Effector memory CD8-positive, alpha-beta T cell (primary cell): ENCODE measurements at regions not wholly inside any gene's neighbourhood (a gene's known extent, or its start where the extent isn't known, plus 50 kb on each side); places are given as distances from the start of the nearest gene placed in this dataset.
A peak's percentile ranks its signal among the peaks of the same experiment; 100 is the strongest.

Experiments used
- ATAC-seq: fragments of 150-1000 bp; cut with Tn5 transposase; replicated peaks from 2 replicates; pipeline ENCODE4 v1.10.0; 2021; ENCODE audit warnings: mild to moderate bottlenecking, moderate library complexity
- DNase-seq, 3 experiments: peaks; one replicate each; pipeline ENCODE4 v3.0.0; 2021
- H3K27ac Mint-ChIP-seq, 2 donors: one replicate each; pipeline ENCODE4 v1.8.0; 2022; ENCODE audit warnings: mild to moderate bottlenecking in 2 of 2, mixed read lengths in 2 of 2, moderate library complexity in 2 of 2
- H3K27me3 Mint-ChIP-seq, 2 donors: one replicate each; pipeline ENCODE4 v1.8.0; 2022; ENCODE audit warnings: mixed read lengths in 2 of 2
- H3K36me3 Mint-ChIP-seq: one replicate; pipeline ENCODE4 v1.8.0; 2022; ENCODE audit warnings: mild to moderate bottlenecking, moderate library complexity, mixed read lengths; ENCODE audit not compliant: insufficient read depth
- H3K4me1 Mint-ChIP-seq, 2 donors: one replicate each; pipeline ENCODE4 v1.8.0; 2022; ENCODE audit warnings: low read depth in 2 of 2, mixed read lengths in 2 of 2
- H3K4me3 Mint-ChIP-seq, 2 donors: one replicate each; pipeline ENCODE4 v1.8.0; 2022; ENCODE audit warnings: mild to moderate bottlenecking in 2 of 2, mixed read lengths in 2 of 2, moderate library complexity in 2 of 2
- H3K9me3 Mint-ChIP-seq, 2 donors: one replicate each; pipeline ENCODE4 v1.8.0; 2022; ENCODE audit warnings: mixed read lengths in 2 of 2

DNA sequence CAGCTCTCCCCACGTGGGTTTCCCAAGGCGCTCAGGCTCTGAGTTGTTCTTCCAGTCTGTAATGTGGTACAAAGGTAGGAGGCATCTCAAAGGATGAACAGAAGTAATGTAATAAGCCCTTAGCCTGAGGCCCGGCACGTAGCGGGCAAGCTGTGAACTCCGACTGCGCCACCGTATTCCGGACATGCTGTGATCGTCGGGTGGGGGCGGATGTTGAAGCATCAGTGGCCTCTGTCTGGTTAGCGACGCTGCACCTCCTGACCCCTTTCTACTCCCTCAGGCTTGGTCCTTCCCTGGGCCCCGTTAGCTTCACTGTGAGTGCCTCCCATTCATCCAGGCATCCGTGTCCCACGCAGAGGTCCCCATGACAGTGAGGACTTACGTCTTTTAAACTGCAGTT is 151.7 kb downstream of the ERMARD start:
- ATAC-seq (no peak), DNase-seq (no peak)
- Mint-ChIP-seq H3K27ac (peak overlapping the region in 1 of 2 donors; percentile 55), H3K4me1 (peaks cover 0 to 4% of the 10 kb centered on the region in 2 donors), H3K9me3 (peaks cover 5 to 17% of the 10 kb centered on the region in 2 donors), H3K4me3 (no peak overlapping the region), H3K36me3 (no peaks in the 10 kb centered on the region), H3K27me3 (peaks cover 10 to 46% of the 10 kb centered on the region in 2 donors)

DNA sequence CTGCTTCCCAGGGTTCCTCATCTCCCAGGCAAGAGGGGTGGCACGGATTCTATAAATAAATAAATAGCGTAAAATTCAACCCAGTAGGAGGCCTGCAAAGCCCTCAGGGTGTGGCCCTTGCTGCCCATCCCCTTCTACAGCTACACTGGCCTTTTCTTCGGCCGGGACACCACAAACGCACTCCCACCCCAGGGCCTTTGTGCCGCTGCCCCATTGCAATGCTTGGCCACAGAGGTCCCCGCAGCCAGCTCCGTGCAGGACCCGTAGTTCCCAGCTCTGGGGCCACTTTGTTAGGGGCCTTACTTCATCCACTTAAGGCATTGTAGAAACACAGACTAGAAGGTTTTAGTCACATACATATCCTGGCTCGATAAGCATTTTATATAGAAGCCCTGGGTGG is 151.2 kb downstream of the ERMARD start:
- no peaks in the 10 kb centered on the region for H3K36me3 Mint-ChIP-seq
- H3K27me3 Mint-ChIP-seq, result peaks cover 15 to 46% of the 10 kb centered on the region in 2 donors
- H3K4me1 Mint-ChIP-seq, result peaks cover 0 to 4% of the 10 kb centered on the region in 2 donors
- no peak overlapping the region for H3K4me3 Mint-ChIP-seq
- ATAC-seq (no peak), DNase-seq (no peak)
- no peak overlapping the region for H3K27ac Mint-ChIP-seq
- peaks cover 5 to 17% of the 10 kb centered on the region in 2 donors for H3K9me3 Mint-ChIP-seq

DNA sequence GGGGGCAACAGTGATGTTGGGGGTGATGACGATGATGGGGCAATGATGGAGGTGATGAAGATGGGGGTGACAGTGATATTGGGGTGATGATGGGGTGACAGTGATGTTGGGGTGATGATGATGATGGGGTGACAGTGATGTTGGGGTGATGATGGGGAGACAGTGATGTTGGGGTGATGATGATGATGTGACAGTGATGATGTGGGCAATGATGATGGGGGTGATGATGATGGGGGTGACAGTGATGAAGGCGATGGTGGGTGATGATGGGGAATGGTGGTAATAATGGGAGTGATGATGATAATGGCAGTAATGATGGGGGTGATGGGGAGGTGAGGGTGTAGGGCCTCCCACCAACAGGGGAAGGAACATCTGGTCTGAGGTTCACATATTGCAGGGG is 150.6 kb downstream of the ERMARD start:
- H3K36me3 Mint-ChIP-seq, result no peaks in the 10 kb centered on the region
- no peak for DNase-seq
- H3K4me1 Mint-ChIP-seq, result peaks cover 0 to 4% of the 10 kb centered on the region in 2 donors
- no peak overlapping the region for H3K27ac Mint-ChIP-seq
- no peak for ATAC-seq
- no peak overlapping the region for H3K4me3 Mint-ChIP-seq
- peaks cover 20 to 46% of the 10 kb centered on the region in 2 donors for H3K27me3 Mint-ChIP-seq
- H3K9me3 Mint-ChIP-seq, result peaks cover 5 to 17% of the 10 kb centered on the region in 2 donors

DNA sequence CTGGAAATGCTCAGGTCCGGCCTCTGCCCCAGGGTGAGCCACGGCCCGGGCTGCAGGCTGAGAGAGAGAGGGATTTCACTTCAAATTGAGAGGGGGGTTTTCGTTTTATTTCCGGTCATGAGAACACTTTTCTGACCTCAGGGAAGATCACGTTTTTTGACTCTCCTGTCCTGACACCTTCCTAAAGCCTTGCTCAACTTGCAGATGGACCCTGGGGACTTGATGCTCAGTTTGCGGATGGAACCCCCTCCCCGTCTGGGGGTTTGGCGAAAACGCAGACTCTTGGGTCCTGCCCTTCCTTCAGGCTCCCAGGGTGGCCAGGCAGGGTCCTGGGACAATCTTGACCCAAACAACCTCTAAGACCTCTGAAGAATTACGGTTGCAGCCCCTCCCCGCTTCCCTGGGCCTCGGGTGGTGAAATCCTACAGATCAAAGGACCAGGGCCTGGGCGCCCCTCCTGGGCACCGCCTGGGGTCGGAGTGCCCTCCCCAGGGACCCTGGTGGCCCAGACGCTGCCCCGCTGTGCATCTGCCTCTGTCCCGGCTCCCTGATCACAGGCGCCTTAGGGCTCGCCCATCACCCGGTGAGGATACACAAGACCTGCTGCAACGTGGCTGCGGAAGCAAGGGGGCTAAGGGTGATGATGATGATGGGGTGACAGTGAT is 148.2 kb downstream of the ERMARD start:
- no peak for ATAC-seq
- Mint-ChIP-seq H3K4me3 (no peak overlapping the region), H3K27ac (no peak overlapping the region), H3K9me3 (peaks cover 5 to 17% of the 10 kb centered on the region in 2 donors), H3K27me3 (peaks cover 15 to 33% of the 10 kb centered on the region in 2 donors), H3K36me3 (no peaks in the 10 kb centered on the region), H3K4me1 (no peaks in the 10 kb centered on the region)
- DNase-seq, result no peak

GRCh38 chr6:169898788-169899480 is 147.5 kb downstream of the ERMARD start:
- ATAC-seq, result no peak
- H3K4me1 Mint-ChIP-seq, result no peaks in the 10 kb centered on the region
- peaks cover 15 to 26% of the 10 kb centered on the region in 2 donors for H3K27me3 Mint-ChIP-seq
- no peak overlapping the region for H3K27ac Mint-ChIP-seq
- no peak for DNase-seq
- peaks cover 5 to 17% of the 10 kb centered on the region in 2 donors for H3K9me3 Mint-ChIP-seq
- H3K36me3 Mint-ChIP-seq, result no peaks in the 10 kb centered on the region
- no peak overlapping the region for H3K4me3 Mint-ChIP-seq

GRCh38 chr6:169897601-169898358 is 146.4 kb downstream of the ERMARD start:
- no peaks in the 10 kb centered on the region for H3K4me1 Mint-ChIP-seq
- peaks cover 6 to 17% of the 10 kb centered on the region in 2 donors for H3K9me3 Mint-ChIP-seq
- no peak overlapping the region for H3K27ac Mint-ChIP-seq
- H3K4me3 Mint-ChIP-seq, result no peak overlapping the region
- ATAC-seq (no peak), DNase-seq (no peak)
- no peaks in the 10 kb centered on the region for H3K36me3 Mint-ChIP-seq
- H3K27me3 Mint-ChIP-seq, result peaks cover 15 to 20% of the 10 kb centered on the region in 2 donors

DNA sequence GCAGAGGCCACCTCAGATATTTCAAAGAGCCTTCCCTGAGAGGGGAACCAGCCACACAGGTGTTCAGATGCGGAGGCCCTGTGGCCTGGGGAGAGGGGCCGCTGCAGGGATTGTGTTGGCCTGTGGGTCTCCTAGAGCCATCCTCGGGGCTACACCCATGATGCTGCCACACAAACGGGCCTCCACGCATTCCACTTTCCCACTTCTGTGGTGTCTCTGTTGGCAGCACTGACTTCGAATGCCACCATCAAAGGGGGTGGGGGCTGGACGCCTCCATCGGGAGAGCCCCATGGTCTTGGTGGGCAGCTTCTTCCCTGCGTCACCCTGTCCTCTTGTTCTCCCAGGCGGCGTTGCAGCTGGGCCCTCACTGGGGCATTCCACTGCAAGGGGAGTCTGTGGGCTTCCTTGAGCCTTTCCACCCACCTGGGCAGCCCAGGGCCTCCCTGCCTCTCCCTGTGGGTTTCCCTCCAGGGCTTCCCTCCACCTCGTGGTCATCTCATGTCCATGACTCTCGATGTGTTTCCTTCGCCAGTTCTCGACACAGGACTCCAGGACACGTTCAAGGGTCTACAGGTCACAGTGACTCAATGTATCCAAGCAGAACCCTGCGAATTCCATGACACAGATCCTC is 145.5 kb downstream of the ERMARD start:
- Mint-ChIP-seq H3K36me3 (no peaks in the 10 kb centered on the region), H3K9me3 (peaks cover 5 to 12% of the 10 kb centered on the region in 2 donors), H3K27me3 (peaks cover 15 to 20% of the 10 kb centered on the region in 2 donors), H3K27ac (no peak overlapping the region), H3K4me1 (no peaks in the 10 kb centered on the region), H3K4me3 (no peak overlapping the region)
- DNase-seq (no peak), ATAC-seq (no peak)

- Mint-ChIP-seq H3K27ac (no peak overlapping the region), H3K9me3 (peaks cover 1 to 4% of the 10 kb centered on the region in 2 donors), H3K36me3 (no peaks in the 10 kb centered on the region), H3K4me3 (no peak overlapping the region), H3K27me3 (peaks cover 15 to 20% of the 10 kb centered on the region in 2 donors), H3K4me1 (no peaks in the 10 kb centered on the region)
- ATAC-seq (no peak), DNase-seq (no peak)
Measured at GRCh38 chr6:169895926-169896761, 144.7 kb downstream of the ERMARD start.

DNA sequence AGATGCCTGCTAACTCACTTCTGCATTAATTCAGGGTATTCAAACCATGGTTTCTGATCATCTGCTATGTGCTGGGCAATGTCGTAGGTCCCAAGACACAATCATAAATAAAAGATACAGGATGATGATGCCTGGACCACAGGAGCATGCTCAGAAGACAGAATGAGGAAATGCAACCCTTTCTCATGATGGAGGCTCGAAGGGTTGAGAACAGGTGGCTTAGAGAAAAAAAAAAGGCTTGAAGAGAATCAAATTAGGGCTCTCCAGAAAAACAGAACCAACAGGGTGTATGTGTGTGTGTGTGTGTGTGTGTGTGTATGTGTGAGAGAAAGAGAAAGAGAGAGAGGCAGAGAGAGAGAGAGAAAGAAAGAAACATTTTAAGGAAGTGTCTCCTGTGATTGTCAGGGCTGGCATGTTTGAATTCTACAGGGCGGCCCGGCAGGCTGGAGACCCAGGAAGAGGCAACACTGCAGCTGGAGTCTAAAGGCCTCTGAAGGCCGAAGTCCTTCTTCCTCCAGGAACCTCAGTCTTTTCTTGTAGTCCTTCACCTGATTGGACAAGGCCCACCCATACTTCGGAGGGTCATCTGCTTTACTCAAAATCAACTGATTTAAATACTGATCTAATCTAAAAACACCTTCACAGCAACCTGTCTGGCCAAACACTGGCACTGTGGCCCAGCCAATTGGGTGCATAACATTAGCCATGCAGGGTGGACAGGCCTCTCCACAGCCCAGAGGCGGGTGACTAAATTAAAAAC is 143.8 kb downstream of the ERMARD start:
- no peaks in the 10 kb centered on the region for H3K4me1 Mint-ChIP-seq

GRCh38 chr6:169894377-169894960 is 143.0 kb downstream of the ERMARD start:
- H3K9me3 Mint-ChIP-seq, result peaks cover 0 to 1% of the 10 kb centered on the region in 2 donors
- H3K36me3 Mint-ChIP-seq, result no peaks in the 10 kb centered on the region
- no peak for ATAC-seq
- no peak overlapping the region for H3K4me3 Mint-ChIP-seq
- H3K4me1 Mint-ChIP-seq, result no peaks in the 10 kb centered on the region
- H3K27me3 Mint-ChIP-seq, result peaks cover 15 to 22% of the 10 kb centered on the region in 2 donors
- DNase-seq, result no peak
- H3K27ac Mint-ChIP-seq, result no peak overlapping the region

More for the DNA sequence above, 143.8 kb downstream of the ERMARD start:
- DNase-seq, result no peak
- H3K27me3 Mint-ChIP-seq, result peaks cover 15 to 20% of the 10 kb centered on the region in 2 donors
- ATAC-seq, result no peak
- H3K36me3 Mint-ChIP-seq, result no peaks in the 10 kb centered on the region
- no peak overlapping the region for H3K4me3 Mint-ChIP-seq
- H3K9me3 Mint-ChIP-seq, result peaks cover 0 to 1% of the 10 kb centered on the region in 2 donors
- H3K27ac Mint-ChIP-seq, result no peak overlapping the region

GRCh38 chr6:169893624-169894023 is 142.2 kb downstream of the ERMARD start:
- ATAC-seq (no peak), DNase-seq (no peak)
- no peak overlapping the region for H3K27ac Mint-ChIP-seq
- no peaks in the 10 kb centered on the region for H3K4me1 Mint-ChIP-seq
- H3K4me3 Mint-ChIP-seq, result no peak overlapping the region
- no peaks in the 10 kb centered on the region for H3K36me3 Mint-ChIP-seq
- peaks cover 0 to 1% of the 10 kb centered on the region in 2 donors for H3K9me3 Mint-ChIP-seq
- peaks cover 18 to 28% of the 10 kb centered on the region in 2 donors for H3K27me3 Mint-ChIP-seq

- no peaks in the 10 kb centered on the region for H3K36me3 Mint-ChIP-seq
- H3K4me3 Mint-ChIP-seq, result no peak overlapping the region
- peaks cover 0 to 1% of the 10 kb centered on the region in 2 donors for H3K9me3 Mint-ChIP-seq
Measured at GRCh38 chr6:169891846-169892245, 140.4 kb downstream of the ERMARD start.

More at GRCh38 chr6:169891846-169892245, 140.4 kb downstream of the ERMARD start:
- H3K27ac Mint-ChIP-seq, result no peak overlapping the region
- ATAC-seq (no peak), DNase-seq (no peak)
- peaks cover 17 to 29% of the 10 kb centered on the region in 2 donors for H3K27me3 Mint-ChIP-seq
- no peaks in the 10 kb centered on the region for H3K4me1 Mint-ChIP-seq
